GM23338 (cell line): ENCODE measurements at regions not wholly inside any gene's neighbourhood (a gene's known extent, or its start where the extent isn't known, plus 50 kb on each side); places are given as distances from the start of the nearest gene placed in this dataset.

Source experiments
- CTCF ChIP-seq, 2 experiments: fragments of 200-600 bp in 1 of 2; sonication (generic) in 1 of 2; conservative IDR thresholded peaks; 2 replicates each; pipeline versions ENCODE4 v1.5.1 to v1.6.1; 2016 to 2017; ENCODE audit warnings: antibody characterized with exemption in 2 of 2, low read depth in 2 of 2, mild to moderate bottlenecking in 2 of 2, moderate library complexity in 1 of 2
- JUNB ChIP-seq: IDR thresholded peaks from one replicate; pipeline ENCODE4 v1.6.1; 2016; ENCODE audit warnings: antibody characterized with exemption; ENCODE audit not compliant: unreplicated experiment
- POLR2AphosphoS5 ChIP-seq: IDR thresholded peaks from 2 replicates; pipeline ENCODE4 v1.6.1; 2016; ENCODE audit warnings: antibody characterized with exemption, low read depth

- TF ChIP-seq CTCF (conservative IDR thresholded peaks at IDR 0.05; ENCODE audit: low read depth in 2 of 2), result no peak
- no peak for TF ChIP-seq POLR2AphosphoS5
- no peak for TF ChIP-seq JUNB
These were observed 528.9 kb downstream of the AGTPBP1 start for GRCh38 chr9:85212887-85213286.
